H9 (cell line): ENCODE measurements at regions not wholly inside any gene's neighbourhood (a gene's known extent, or its start where the extent isn't known, plus 50 kb on each side); places are given as distances from the start of the nearest gene placed in this dataset.

Experiments used
- DNase-seq: peaks from one replicate; pipeline ENCODE4 v3.0.0-alpha.2; 2017
- H2AFZ ChIP-seq: one replicate; pipeline ENCODE4 v1.6.1; 2013; ENCODE audit warnings: mild to moderate bottlenecking, low read length, control low read depth, moderate library complexity
- H2AK5ac ChIP-seq: 2 replicates; pipeline ENCODE4 v1.6.1; 2013; ENCODE audit warnings: low read length, control low read depth, mixed read lengths; ENCODE audit not compliant: insufficient read length
- H2BK120ac ChIP-seq: one replicate; pipeline ENCODE4 v1.6.1; 2013; ENCODE audit warnings: low read depth, mild to moderate bottlenecking, low read length, control low read depth, inconsistent platforms; ENCODE audit not compliant: poor library complexity, severe bottlenecking
- H2BK12ac ChIP-seq: 2 replicates; pipeline ENCODE4 v1.6.1; 2013; ENCODE audit warnings: low read length, control low read depth, mixed read lengths, low read depth; ENCODE audit not compliant: insufficient read length
- H2BK15ac ChIP-seq: 2 replicates; pipeline ENCODE4 v1.6.1; 2013; ENCODE audit warnings: low read depth, low read length, control low read depth
- H2BK20ac ChIP-seq: one replicate; pipeline ENCODE4 v1.6.1; 2013; ENCODE audit warnings: low read depth, mild to moderate bottlenecking, low read length, control low read depth, inconsistent platforms; ENCODE audit not compliant: poor library complexity, severe bottlenecking
- H2BK5ac ChIP-seq: 2 replicates; pipeline ENCODE4 v1.6.1; 2013; ENCODE audit warnings: low read length, control low read depth, mixed read lengths; ENCODE audit not compliant: insufficient read length
- H3K14ac ChIP-seq: 2 replicates; pipeline ENCODE4 v1.6.1; 2013; ENCODE audit warnings: low read length, control low read depth; ENCODE audit not compliant: insufficient read depth
- H3K18ac ChIP-seq: 2 replicates; pipeline ENCODE4 v1.6.1; 2013; ENCODE audit warnings: low read depth, mild to moderate bottlenecking, mixed read lengths, low read length, control low read depth; ENCODE audit not compliant: insufficient read length
- H3K23ac ChIP-seq: 2 replicates; pipeline ENCODE4 v1.6.1; 2013; ENCODE audit warnings: low read length, control low read depth, mixed read lengths, low read depth; ENCODE audit not compliant: insufficient read length
- H3K23me2 ChIP-seq: 2 replicates; pipeline ENCODE4 v1.6.1; 2013; ENCODE audit warnings: low read depth, mild to moderate bottlenecking, mixed read lengths, low read length, control low read depth; ENCODE audit not compliant: insufficient read length, poor library complexity, severe bottlenecking
- H3K27ac ChIP-seq: 2 replicates; pipeline ENCODE4 v1.5.1; 2013; ENCODE audit warnings: low read length, control low read depth, mixed read lengths, low read depth; ENCODE audit not compliant: insufficient read length
- H3K27me3 ChIP-seq: 2 replicates; pipeline ENCODE4 v1.6.1; 2013; ENCODE audit warnings: low read length, control low read depth, inconsistent platforms; ENCODE audit not compliant: insufficient read depth
- H3K4ac ChIP-seq: 2 replicates; pipeline ENCODE4 v1.6.1; 2013; ENCODE audit warnings: low read depth, mild to moderate bottlenecking, control low read depth, inconsistent platforms, low read length, moderate library complexity
- H3K4me1 ChIP-seq: 2 replicates; pipeline ENCODE4 v1.6.1; 2013; ENCODE audit warnings: low read length, control low read depth, inconsistent platforms; ENCODE audit not compliant: insufficient read depth
- H3K4me2 ChIP-seq: 2 replicates; pipeline ENCODE4 v1.6.1; 2013; ENCODE audit warnings: low read length, control low read depth, mixed read lengths; ENCODE audit not compliant: insufficient read length, insufficient read depth
- H3K56ac ChIP-seq: 2 replicates; pipeline ENCODE4 v1.6.1; 2013; ENCODE audit warnings: low read depth, mild to moderate bottlenecking, mixed read lengths, low read length, control low read depth; ENCODE audit not compliant: insufficient read length
- H3K79me1 ChIP-seq: 2 replicates; pipeline ENCODE4 v1.6.1; 2013; ENCODE audit warnings: low read depth, mild to moderate bottlenecking, moderate library complexity, low read length, control low read depth, inconsistent platforms; ENCODE audit not compliant: insufficient read depth, poor library complexity, severe bottlenecking
- H3K79me2 ChIP-seq: 2 replicates; pipeline ENCODE4 v1.6.1; 2013; ENCODE audit warnings: low read length, control low read depth, inconsistent platforms; ENCODE audit not compliant: insufficient read depth
- H3K9ac ChIP-seq: 2 replicates; pipeline ENCODE4 v1.6.1; 2013; ENCODE audit warnings: low read length, control low read depth, mixed read lengths; ENCODE audit not compliant: insufficient read length; ENCODE audit errors: extremely low read depth
- H3K9me3 ChIP-seq: one replicate; pipeline ENCODE4 v1.6.1; 2013; ENCODE audit warnings: low read depth, low read length, inconsistent platforms; ENCODE audit not compliant: control insufficient read depth
- H3T11ph ChIP-seq: one replicate; pipeline ENCODE4 v1.6.1; 2013; ENCODE audit warnings: mild to moderate bottlenecking, low read length, control low read depth, inconsistent platforms
- H4K20me1 ChIP-seq: one replicate; pipeline ENCODE4 v1.6.1; 2013; ENCODE audit not compliant: control insufficient read depth, insufficient read length, insufficient read depth
- H4K5ac ChIP-seq: 2 replicates; pipeline ENCODE4 v1.6.1; 2013; ENCODE audit warnings: low read depth, mild to moderate bottlenecking, mixed read lengths, low read length, control low read depth; ENCODE audit not compliant: insufficient read length
- H4K8ac ChIP-seq: replicated peaks from 2 replicates; pipeline ENCODE4 v1.6.1; 2013; ENCODE audit warnings: low read length, control low read depth, mixed read lengths, low read depth; ENCODE audit not compliant: insufficient read length
- H4K91ac ChIP-seq: 2 replicates; pipeline ENCODE4 v1.6.1; 2013; ENCODE audit warnings: low read depth, mild to moderate bottlenecking, moderate library complexity, mixed read lengths, low read length, control low read depth; ENCODE audit not compliant: insufficient read length
- H3K27ac Mint-ChIP-seq, 3 experiments: 2 replicates in 2 of 3; 3 replicates in 1 of 3; pipeline ENCODE4 v1.8.0; 2020 to 2021; ENCODE audit warnings: mixed read lengths in 3 of 3, mild to moderate bottlenecking in 1 of 3, moderate library complexity in 1 of 3
- H3K27me3 Mint-ChIP-seq: 2 replicates; pipeline ENCODE4 v1.8.0; 2021; ENCODE audit warnings: low read depth, mild to moderate bottlenecking, moderate library complexity, mixed read lengths
- H3K36me3 Mint-ChIP-seq, 3 experiments: 2 replicates in 2 of 3; 3 replicates in 1 of 3; pipeline ENCODE4 v1.8.0; 2020 to 2021; ENCODE audit warnings: low read depth in 3 of 3, mixed read lengths in 3 of 3; ENCODE audit not compliant: insufficient read depth in 1 of 3
- H3K4me1 Mint-ChIP-seq, 2 experiments: 2 replicates each; pipeline ENCODE4 v1.8.0; 2020; ENCODE audit warnings: mixed read lengths in 2 of 2
- H3K4me3 Mint-ChIP-seq, 2 experiments: 2 replicates in 1 of 2; 3 replicates in 1 of 2; pipeline ENCODE4 v1.8.0; 2020 to 2021; ENCODE audit warnings: mild to moderate bottlenecking in 2 of 2, mixed read lengths in 2 of 2, moderate library complexity in 1 of 2
- H3K9me3 Mint-ChIP-seq, 2 experiments: 2 replicates in 1 of 2; 3 replicates in 1 of 2; pipeline ENCODE4 v1.8.0; 2020; ENCODE audit warnings: mild to moderate bottlenecking in 2 of 2, mixed read lengths in 2 of 2, moderate library complexity in 1 of 2
- WGBS: extraction: QIAGEN DNeasy Blood & Tissue Kit; methylation state at CpG from one replicate; pipeline ENCODE4 v1.1.7; 2013; ENCODE audit warnings: missing lambda C conversion rate, low lambda C conversion rate, mixed read lengths; ENCODE audit not compliant: insufficient read length; ENCODE audit errors: extremely low coverage; 5-methylcytosine and 5-hydroxymethylcytosine counted together
- TF ChIP-seq, protein P1 (sequence below): fragments of 200-600 bp; sonication (generic); conservative IDR thresholded peaks from 3 replicates; pipeline ENCODE4 v1.8.0; 2021; ENCODE audit warnings: antibody characterized with exemption, mild to moderate bottlenecking

- no CpG with 5 or more reads among the region's 20 CpGs for WGBS
- no peaks in the 10 kb centered on the region; a peak in 1 of 7 replicates for H3K36me3 Mint-ChIP-seq
- no peak overlapping the region for H2BK20ac ChIP-seq
- no peak overlapping the region for H3K4ac ChIP-seq
- H2AK5ac ChIP-seq, result no peak overlapping the region
- H3K27ac ChIP-seq, result no peak overlapping the region
- H3K56ac ChIP-seq, result no peak overlapping the region
- H3K27me3 ChIP-seq, result no peaks in the 10 kb centered on the region
- no peak overlapping the region for H4K5ac ChIP-seq
- no peak overlapping the region for H2BK5ac ChIP-seq
- no peak overlapping the region for H4K8ac ChIP-seq
- no peak overlapping the region for H2BK15ac ChIP-seq
- no peak overlapping the region for H4K91ac ChIP-seq
- H3K4me2 ChIP-seq, result no peak overlapping the region
- no peaks in the 10 kb centered on the region for H3K23me2 ChIP-seq
- H3K9me3 Mint-ChIP-seq, result no peaks in the 10 kb centered on the region; a peak in 1 of 5 replicates
- H3T11ph ChIP-seq, result no peak overlapping the region
- TF ChIP-seq, protein P1, sequence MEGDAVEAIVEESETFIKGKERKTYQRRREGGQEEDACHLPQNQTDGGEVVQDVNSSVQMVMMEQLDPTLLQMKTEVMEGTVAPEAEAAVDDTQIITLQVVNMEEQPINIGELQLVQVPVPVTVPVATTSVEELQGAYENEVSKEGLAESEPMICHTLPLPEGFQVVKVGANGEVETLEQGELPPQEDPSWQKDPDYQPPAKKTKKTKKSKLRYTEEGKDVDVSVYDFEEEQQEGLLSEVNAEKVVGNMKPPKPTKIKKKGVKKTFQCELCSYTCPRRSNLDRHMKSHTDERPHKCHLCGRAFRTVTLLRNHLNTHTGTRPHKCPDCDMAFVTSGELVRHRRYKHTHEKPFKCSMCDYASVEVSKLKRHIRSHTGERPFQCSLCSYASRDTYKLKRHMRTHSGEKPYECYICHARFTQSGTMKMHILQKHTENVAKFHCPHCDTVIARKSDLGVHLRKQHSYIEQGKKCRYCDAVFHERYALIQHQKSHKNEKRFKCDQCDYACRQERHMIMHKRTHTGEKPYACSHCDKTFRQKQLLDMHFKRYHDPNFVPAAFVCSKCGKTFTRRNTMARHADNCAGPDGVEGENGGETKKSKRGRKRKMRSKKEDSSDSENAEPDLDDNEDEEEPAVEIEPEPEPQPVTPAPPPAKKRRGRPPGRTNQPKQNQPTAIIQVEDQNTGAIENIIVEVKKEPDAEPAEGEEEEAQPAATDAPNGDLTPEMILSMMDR, result no peak
- H3K18ac ChIP-seq, result no peak overlapping the region
- H3K27me3 Mint-ChIP-seq, result peaks cover 4% of the 10 kb centered on the region
- H2AFZ ChIP-seq, result no peak overlapping the region
- peaks cover 10 to 39% of the 10 kb centered on the region in 2 experiments for H3K4me1 Mint-ChIP-seq
- H3K27ac Mint-ChIP-seq, result no peak overlapping the region; a peak in 1 of 7 replicates
- no peaks in the 10 kb centered on the region for H3K79me2 ChIP-seq
- H3K23ac ChIP-seq, result no peak overlapping the region
- no peak overlapping the region for H2BK120ac ChIP-seq
- no peak overlapping the region; the same call in 1 of the 2 replicates for H3K14ac ChIP-seq
- H3K79me1 ChIP-seq, result no peaks in the 10 kb centered on the region
- no peak for DNase-seq
- no peaks in the 10 kb centered on the region for H3K9me3 ChIP-seq
- H2BK12ac ChIP-seq, result no peak overlapping the region
- H3K9ac ChIP-seq, result no peak overlapping the region
- no peaks in the 10 kb centered on the region for H4K20me1 ChIP-seq
- H3K4me3 Mint-ChIP-seq, result no peak overlapping the region
- H3K4me1 ChIP-seq, result no peaks in the 10 kb centered on the region
Measured at GRCh38 chr14:101365329-101366158, 195.8 kb upstream of the DIO3 start.
